ENCODE measurements at regions not wholly inside any gene's neighbourhood (a gene's known extent, or its start where the extent isn't known, plus 50 kb on each side); places are given as distances from the start of the nearest gene placed in this dataset.

DNA sequence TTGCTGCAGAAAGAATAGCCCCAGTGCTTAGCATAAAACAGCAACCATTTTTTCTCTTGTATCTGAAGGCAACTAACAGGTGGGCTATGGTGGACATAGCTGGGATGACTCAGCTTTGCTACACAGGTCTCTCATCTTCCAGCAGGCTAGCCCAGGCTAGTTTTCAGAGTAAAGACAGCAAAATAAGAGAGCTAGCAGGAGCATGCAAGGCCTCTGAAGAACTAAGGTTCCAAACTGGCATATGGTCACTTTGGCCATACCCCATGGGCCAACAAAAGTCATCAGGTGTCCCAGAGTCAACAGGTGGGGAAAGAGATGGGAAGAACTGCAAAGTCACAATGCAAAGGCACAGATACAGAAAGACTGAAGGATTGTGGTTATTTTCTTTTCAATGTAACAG, 571.6 kb upstream of the MGMT start:
- Histone ChIP-seq H3K79me2 (ENCODE audit: control insufficient read depth, insufficient read depth, low read length) (no peaks in the 10 kb centered on the region), H3K27me3 (ENCODE audit: control insufficient read depth in 2 of 2, insufficient read depth in 2 of 2, low read length in 2 of 2) (no peaks in the 10 kb centered on the region), H3K9me1 (replicated peaks; ENCODE audit: control insufficient read depth, extremely low read depth, insufficient read depth, low read length) (no peaks in the 10 kb centered on the region), H3K9me3 (replicated peaks; ENCODE audit: control insufficient read depth, insufficient read depth, low read length) (no peaks in the 10 kb centered on the region), H4K20me1 (replicated peaks; ENCODE audit: control insufficient read depth, extremely low read depth, insufficient read depth, low read length) (no peaks in the 10 kb centered on the region), H2AFZ (ENCODE audit: low read depth, low read length) (no peak overlapping the region), H3K4me1 (ENCODE audit: control insufficient read depth, extremely low read depth, insufficient read depth, low read length) (no peaks in the 10 kb centered on the region), H3K36me3 (ENCODE audit: control insufficient read depth in 2 of 2, extremely low read depth in 1 of 2, insufficient read depth in 2 of 2, low read length in 2 of 2) (no peaks in the 10 kb centered on the region), H3K9ac (replicated peaks; ENCODE audit: extremely low read depth, insufficient read depth, low read length) (no peak overlapping the region), H3K4me2 (ENCODE audit: insufficient read depth, low read length) (no peak overlapping the region), H3K27ac (ENCODE audit: insufficient read depth, low read depth, low read length) (no peak overlapping the region), H3K4me3 (replicated peaks in 1 of 3; ENCODE audit: insufficient read depth in 1 of 3, low read depth in 1 of 3, low read length in 3 of 3) (no peak overlapping the region)
- no TSS peak for BruUV-seq (replicated peaks)
- TF ChIP-seq, protein P1, sequence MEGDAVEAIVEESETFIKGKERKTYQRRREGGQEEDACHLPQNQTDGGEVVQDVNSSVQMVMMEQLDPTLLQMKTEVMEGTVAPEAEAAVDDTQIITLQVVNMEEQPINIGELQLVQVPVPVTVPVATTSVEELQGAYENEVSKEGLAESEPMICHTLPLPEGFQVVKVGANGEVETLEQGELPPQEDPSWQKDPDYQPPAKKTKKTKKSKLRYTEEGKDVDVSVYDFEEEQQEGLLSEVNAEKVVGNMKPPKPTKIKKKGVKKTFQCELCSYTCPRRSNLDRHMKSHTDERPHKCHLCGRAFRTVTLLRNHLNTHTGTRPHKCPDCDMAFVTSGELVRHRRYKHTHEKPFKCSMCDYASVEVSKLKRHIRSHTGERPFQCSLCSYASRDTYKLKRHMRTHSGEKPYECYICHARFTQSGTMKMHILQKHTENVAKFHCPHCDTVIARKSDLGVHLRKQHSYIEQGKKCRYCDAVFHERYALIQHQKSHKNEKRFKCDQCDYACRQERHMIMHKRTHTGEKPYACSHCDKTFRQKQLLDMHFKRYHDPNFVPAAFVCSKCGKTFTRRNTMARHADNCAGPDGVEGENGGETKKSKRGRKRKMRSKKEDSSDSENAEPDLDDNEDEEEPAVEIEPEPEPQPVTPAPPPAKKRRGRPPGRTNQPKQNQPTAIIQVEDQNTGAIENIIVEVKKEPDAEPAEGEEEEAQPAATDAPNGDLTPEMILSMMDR (IDR thresholded peaks at IDR 0.05; ENCODE audit: extremely low read depth in 1 of 2, insufficient read depth in 1 of 2, low read depth in 1 of 2, low read length in 2 of 2), result no peak
- TF ChIP-seq FOS (IDR thresholded peaks at IDR 0.05; ENCODE audit: borderline replicate concordance, insufficient read depth, low read length) (no peak), JUN (IDR thresholded peaks at IDR 0.05; ENCODE audit: borderline replicate concordance, insufficient read depth, insufficient read length, low read depth) (no peak), POLR2A (IDR thresholded peaks at IDR 0.05; ENCODE audit: low read depth, low read length) (no peak), GATA2 (IDR thresholded peaks at IDR 0.05; ENCODE audit: insufficient read depth, insufficient read length, low read depth, low read length) (no peak), MYC (IDR thresholded peaks at IDR 0.05; ENCODE audit: low read depth, low read length) (no peak), EZH2 (IDR thresholded peaks at IDR 0.05; ENCODE audit: borderline replicate concordance, low read depth, low read length, severe bottlenecking) (no peak), POLR2AphosphoS5 (IDR thresholded peaks at IDR 0.05; ENCODE audit: insufficient read depth, low read depth, low read length) (no peak)
- TF ChIP-seq, protein P2, sequence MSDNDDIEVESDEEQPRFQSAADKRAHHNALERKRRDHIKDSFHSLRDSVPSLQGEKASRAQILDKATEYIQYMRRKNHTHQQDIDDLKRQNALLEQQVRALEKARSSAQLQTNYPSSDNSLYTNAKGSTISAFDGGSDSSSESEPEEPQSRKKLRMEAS (IDR thresholded peaks at IDR 0.05; ENCODE audit: insufficient read depth, insufficient read length), result no peak
- intact Hi-C loops (cut with micrococcal nuclease), result no loop called here
- FAIRE-seq (no peak), DNase-seq (ENCODE audit: low read depth, low spot score) (no peak)
- ChIA-PET POLR2A (no interaction called here), CTCF (no interaction called here)
- dilution Hi-C loops (cut with MboI; ENCODE audit: extremely low pct_ligation_motif_present, low sequenced_read_pairs), result no loop called here
